NT2/D1 (cell line): ENCODE measurements at regions not wholly inside any gene's neighbourhood (a gene's known extent, or its start where the extent isn't known, plus 50 kb on each side); places are given as distances from the start of the nearest gene placed in this dataset.

ENCODE experiments used
- SUZ12 ChIP-seq: IDR thresholded peaks from 2 replicates; pipeline ENCODE4 v1.6.1; 2011; ENCODE audit not compliant: insufficient read length, insufficient read depth; ENCODE audit errors: extremely low read depth
- YY1 ChIP-seq: IDR thresholded peaks from 2 replicates; pipeline ENCODE4 v1.6.1; 2011; ENCODE audit not compliant: insufficient read length, insufficient read depth
- ZNF274 ChIP-seq: IDR thresholded peaks from 2 replicates; pipeline ENCODE4 v1.6.1; 2011; ENCODE audit warnings: mild to moderate bottlenecking, low read depth, low read length

DNA sequence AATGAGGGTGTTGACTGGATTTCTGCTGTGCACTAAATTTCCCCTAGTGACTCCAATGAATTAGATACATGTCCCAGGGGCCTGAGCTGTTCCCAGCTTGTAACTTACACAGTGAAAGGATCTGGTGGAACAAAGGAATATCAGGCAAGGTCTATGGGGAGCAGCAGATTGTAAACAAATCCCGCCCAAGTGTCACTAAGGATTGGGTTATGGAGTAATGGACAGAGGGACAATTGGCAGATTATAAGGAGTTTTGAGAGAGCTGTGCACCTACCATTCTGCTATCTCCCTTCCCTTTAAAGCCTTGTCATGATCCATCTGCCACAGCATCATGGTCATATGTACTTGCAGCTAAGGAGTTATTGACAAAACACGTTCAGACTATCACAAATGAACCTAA lies 183.0 kb downstream of the RAB11FIP2 start:
- TF ChIP-seq YY1 = no peak
- TF ChIP-seq ZNF274 = no peak
- no peak for TF ChIP-seq SUZ12
